AG09319 (cell line): ENCODE measurements at regions not wholly inside any gene's neighbourhood (a gene's known extent, or its start where the extent isn't known, plus 50 kb on each side); places are given as distances from the start of the nearest gene placed in this dataset.

Source experiments
- DNase-seq: peaks from one replicate; pipeline ENCODE4 v3.0.0-alpha.2; 2010; ENCODE audit warnings: low read depth; ENCODE audit errors: extremely low read depth
- TF ChIP-seq, protein P1 (sequence below): IDR thresholded peaks from 2 replicates; pipeline ENCODE4 v1.5.1; 2011; ENCODE audit warnings: low read depth, mild to moderate bottlenecking, inconsistent platforms, low read length, moderate library complexity

DNA sequence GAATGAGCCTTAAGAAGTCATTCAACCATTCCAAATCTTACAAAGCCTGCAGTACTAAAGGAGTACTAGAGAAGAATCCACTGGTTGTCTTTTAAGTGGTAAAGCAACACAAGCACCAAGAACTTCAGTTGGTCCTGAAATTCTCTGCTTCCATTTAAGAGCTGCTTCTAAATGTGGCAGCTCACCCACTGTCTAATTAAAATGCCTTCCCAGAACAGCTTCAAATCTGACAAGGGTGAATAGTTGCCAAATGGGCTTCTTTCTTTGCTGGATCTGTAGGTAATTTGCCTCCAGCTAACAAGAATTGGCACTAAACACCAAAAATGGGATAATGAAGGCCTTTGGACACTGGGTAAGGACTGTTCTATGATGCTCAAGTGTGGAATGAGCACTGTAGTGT, 72.2 kb upstream of the NAP1L1 start:
- no peak for DNase-seq
- TF ChIP-seq, protein P1, sequence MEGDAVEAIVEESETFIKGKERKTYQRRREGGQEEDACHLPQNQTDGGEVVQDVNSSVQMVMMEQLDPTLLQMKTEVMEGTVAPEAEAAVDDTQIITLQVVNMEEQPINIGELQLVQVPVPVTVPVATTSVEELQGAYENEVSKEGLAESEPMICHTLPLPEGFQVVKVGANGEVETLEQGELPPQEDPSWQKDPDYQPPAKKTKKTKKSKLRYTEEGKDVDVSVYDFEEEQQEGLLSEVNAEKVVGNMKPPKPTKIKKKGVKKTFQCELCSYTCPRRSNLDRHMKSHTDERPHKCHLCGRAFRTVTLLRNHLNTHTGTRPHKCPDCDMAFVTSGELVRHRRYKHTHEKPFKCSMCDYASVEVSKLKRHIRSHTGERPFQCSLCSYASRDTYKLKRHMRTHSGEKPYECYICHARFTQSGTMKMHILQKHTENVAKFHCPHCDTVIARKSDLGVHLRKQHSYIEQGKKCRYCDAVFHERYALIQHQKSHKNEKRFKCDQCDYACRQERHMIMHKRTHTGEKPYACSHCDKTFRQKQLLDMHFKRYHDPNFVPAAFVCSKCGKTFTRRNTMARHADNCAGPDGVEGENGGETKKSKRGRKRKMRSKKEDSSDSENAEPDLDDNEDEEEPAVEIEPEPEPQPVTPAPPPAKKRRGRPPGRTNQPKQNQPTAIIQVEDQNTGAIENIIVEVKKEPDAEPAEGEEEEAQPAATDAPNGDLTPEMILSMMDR, result no peak

DNA sequence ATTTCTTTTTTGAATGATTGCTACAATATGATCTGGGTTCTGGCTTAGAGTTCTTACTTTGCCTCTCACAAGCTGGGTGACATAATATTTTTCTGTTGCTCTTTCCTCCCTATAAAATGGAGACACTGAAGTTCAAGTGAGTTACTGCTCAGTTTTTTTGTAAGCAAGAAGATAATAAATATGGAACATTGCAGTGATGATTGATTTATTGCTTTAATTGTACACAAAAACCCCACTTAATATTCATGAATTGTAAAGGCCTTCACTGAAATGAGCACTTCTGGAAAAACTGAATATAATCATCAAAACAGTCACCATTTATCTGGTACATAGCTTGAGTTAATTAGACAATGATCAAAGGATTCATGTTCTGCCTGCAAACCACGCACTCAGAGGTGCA, 71.8 kb upstream of the NAP1L1 start:
- TF ChIP-seq, protein P1, result no peak
- DNase-seq, result no peak

DNA sequence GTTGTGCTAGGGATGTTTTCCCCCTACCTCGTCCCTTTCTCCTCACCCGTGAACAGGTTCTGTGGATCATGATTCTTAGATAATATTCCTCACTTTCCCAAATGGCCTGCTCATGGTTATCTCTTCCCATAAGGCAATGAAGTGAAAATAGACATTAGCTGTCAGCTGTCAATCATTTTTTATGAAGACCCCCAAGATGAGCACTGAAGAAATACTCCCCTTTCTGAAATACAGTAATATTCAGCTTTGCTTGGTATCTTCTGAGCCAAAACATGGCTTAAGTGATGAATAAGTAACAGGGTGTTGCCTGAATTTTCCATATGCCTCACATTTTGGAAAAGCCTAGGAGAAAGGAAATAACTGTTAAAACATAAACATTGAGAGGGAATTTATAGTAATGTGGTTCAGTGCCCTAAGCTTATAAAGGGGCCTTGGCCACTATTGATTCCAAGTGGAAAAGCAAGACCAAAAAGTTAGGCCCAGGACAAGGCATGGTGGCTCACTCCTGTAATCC, 70.7 kb upstream of the NAP1L1 start:
- TF ChIP-seq, protein P1, result no peak
- DNase-seq, result no peak

DNA sequence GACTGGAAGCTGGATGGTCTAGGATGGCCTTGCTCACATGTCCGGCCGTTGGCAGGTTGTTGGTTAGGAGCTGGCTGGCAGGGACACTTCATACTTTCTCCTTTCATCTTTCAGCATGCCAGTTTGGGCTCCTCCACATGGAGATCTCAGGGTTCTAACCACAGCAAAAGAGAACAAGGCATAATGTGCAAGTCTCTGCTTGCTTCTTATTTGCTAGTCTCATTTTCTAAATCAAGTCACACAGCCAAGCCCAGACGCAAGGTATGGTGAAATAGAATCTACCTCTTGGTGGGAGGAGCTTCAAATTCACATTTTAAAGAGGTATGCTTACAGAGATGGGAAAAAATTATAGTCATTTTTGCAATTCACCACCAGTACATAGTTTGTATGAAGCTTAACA, 69.1 kb upstream of the NAP1L1 start:
- TF ChIP-seq, protein P1, result no peak
- no peak for DNase-seq

DNA sequence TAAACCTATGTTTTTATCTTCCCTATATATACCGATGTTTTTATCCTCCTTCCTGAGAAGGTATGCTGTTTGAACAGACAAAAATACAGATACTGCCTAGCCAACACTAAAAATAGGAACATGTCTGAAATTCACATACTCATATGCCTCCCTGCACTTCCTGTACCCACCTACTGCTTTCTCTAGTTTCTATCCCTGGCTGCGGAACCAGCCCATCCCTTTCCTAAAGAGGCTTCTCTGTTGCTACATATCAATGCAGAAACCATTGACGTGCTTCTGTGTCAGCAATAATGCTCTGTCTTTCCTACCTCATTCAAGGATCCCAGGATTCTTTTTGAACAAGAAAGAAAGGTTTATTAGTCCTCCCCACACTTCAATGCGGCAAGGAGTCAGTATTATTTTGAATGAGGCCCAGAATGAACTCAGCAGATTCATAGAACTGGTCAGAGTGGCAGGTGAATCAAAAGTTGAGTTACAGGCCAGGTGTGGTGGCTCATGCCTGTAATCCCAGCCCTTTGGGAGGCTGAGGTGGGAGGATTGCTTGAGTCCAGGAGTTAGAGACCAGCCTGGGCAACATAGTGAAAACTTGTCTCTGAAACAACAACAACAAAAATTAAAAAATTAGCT, 67.8 kb upstream of the NAP1L1 start:
- TF ChIP-seq, protein P1, result no peak
- DNase-seq, result no peak

DNA sequence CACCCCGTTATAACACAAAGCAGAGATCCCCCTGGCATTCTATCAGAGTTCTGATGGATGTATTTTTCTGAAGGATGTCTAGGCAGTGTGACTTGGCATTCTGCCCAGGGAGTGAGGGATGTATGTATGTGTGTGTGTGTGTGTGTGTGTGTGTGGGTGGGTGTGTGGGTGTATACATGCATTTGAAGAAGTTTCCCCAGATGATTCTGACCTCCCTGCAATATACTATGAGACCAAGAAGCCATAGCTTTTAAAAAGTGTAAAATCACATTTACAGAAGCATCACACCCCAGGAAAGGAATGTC, 59.7 kb upstream of the NAP1L1 start:
- DNase-seq, result no peak
- TF ChIP-seq, protein P1, result no peak

DNA sequence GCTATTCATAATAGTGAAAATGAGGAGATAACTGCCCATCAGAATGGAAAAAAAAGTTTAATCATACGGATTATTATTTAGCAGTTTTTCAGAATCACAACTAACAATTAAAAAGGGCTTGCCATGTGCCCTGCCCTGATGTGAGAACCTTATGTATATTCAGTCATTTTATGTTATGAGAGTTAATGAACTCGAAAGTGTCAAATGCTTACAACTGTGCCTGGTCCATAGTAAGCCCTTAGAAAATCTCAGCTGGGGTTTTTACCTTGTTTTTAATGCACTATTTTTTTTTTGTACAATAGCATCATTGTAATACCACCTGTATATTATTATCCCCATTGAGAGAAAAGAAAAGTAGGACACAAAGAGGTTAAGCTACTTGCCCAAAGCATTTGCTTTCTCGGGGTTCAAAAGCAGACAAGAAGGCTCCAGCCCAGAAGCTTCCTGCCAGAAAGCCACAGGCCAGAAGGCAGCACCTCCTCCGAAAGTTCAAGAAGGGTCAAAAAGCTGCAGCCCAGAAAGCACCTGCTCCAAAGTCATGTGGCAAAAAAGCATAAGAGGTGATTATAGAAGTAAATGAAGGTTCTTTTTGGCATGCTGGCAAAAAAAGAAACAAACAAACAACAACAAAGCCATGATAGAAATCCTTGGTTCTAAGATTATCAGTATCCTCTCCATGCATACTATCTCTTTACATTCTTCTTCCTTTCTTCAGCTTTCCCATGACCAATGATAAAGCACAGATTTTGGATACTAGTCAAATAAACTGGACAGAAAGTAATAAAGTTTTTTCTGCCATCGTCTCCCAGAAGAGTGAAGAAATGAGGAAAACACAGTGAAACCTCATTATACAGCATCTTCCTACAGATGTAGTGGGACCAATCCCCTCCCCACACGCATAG, 59.1 kb upstream of the NAP1L1 start:
- TF ChIP-seq, protein P1, result no peak
- DNase-seq, result no peak
